ENCODE measurements at regions not wholly inside any gene's neighbourhood (a gene's known extent, or its start where the extent isn't known, plus 50 kb on each side); places are given as distances from the start of the nearest gene placed in this dataset.
"Not testable (repeated sequence)": the region's sequence is repeated elsewhere in the genome, so short reads cannot be mapped to it uniquely, and the experiment has no call there.

DNA sequence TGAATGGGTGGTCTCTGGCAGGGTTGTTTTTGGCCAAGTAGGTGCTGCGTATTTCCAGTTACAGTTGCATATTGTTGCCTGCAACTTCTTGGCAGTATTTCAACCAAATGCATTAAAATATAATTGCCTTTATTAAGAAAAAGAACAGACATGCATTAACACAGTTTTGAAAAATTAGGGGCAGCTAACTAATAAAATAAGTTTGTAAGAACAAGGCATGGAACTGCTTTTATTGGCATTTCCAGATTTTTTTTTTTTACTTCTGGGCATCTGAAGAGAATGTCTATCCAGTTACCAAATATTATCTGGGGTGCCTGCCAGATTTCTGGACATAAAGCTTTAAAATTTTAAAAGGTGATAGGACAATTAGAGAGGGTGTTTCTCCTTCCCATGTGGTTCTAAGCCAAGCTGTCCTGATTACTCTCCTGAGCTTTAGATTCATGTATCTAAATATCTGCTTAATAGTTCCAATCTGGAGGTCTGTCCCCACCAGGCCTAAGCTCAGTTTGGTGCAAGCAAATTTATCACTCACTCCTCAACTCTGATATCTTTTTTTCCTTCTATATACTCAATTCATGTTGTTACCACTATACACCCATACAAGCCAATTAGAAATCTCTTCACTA, 553.3 kb upstream of the USP24 start:
- Histone ChIP-seq H3K4me1 (ENCODE audit: insufficient read depth, low read length, poor library complexity, severe bottlenecking) (no peaks in the 10 kb centered on the region), H3K4me3 (ENCODE audit: low read depth, low read length, poor library complexity, severe bottlenecking) (no peak overlapping the region), H3K9me2 (ENCODE audit: insufficient read depth, low read length) (no peaks in the 10 kb centered on the region), H3K79me2 (ENCODE audit: insufficient read depth, low read depth, low read length) (no peaks in the 10 kb centered on the region), H3K9me3 (ENCODE audit: low read length) (no peaks in the 10 kb centered on the region), H3K4me2 (ENCODE audit: low read length) (no peak overlapping the region), H4K20me1 (ENCODE audit: insufficient read depth, low read length) (no peaks in the 10 kb centered on the region), H2AFZ (ENCODE audit: low read length) (no peak overlapping the region), H3K36me3 (ENCODE audit: insufficient read depth, low read length) (no peaks in the 10 kb centered on the region), H3K27ac (ENCODE audit: low read depth, low read length, poor library complexity, severe bottlenecking) (no peak overlapping the region)
- BruUV-seq (replicated peaks), result no TSS peak
- DNase-seq (ENCODE audit: low spot score), result no peak
- ChIA-PET CTCF (ENCODE audit: unreplicated experiment) (no interaction called here), POLR2A (interaction anchor here (0.7 kb wide), 1 partner anchor 1005 kb away, joined by 4 read pairs; no protein-coding TSS in a partner anchor)
- intact Hi-C loops (cut with micrococcal nuclease; ENCODE audit: unreplicated experiment), result no loop called here
- TF ChIP-seq, protein P1, sequence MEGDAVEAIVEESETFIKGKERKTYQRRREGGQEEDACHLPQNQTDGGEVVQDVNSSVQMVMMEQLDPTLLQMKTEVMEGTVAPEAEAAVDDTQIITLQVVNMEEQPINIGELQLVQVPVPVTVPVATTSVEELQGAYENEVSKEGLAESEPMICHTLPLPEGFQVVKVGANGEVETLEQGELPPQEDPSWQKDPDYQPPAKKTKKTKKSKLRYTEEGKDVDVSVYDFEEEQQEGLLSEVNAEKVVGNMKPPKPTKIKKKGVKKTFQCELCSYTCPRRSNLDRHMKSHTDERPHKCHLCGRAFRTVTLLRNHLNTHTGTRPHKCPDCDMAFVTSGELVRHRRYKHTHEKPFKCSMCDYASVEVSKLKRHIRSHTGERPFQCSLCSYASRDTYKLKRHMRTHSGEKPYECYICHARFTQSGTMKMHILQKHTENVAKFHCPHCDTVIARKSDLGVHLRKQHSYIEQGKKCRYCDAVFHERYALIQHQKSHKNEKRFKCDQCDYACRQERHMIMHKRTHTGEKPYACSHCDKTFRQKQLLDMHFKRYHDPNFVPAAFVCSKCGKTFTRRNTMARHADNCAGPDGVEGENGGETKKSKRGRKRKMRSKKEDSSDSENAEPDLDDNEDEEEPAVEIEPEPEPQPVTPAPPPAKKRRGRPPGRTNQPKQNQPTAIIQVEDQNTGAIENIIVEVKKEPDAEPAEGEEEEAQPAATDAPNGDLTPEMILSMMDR (conservative IDR thresholded peaks at IDR 0.05; ENCODE audit: low read length), result no peak
- TF ChIP-seq EZH2phosphoT487 (IDR thresholded peaks at IDR 0.05; ENCODE audit: borderline replicate concordance, low read depth, low read length), result no peak

DNA sequence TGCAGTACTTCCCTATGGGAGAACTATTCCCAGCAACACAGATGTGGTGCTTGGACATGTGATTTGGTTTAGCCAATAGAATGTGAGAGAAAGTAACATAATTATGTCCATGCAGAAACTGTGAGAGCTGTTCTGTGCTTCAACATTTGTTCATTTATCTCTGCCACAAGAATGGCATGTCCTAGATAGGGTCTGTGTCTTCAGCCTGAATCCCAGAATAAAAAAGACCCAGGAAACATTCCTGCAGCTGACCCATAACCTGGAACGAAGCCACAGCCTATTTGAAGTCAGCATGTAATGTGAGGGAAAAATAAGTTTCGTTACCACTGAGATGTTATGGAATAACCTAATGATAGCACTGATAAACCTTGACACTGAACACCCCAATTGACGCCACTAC, 552.0 kb upstream of the USP24 start:
- Histone ChIP-seq H4K20me1 (ENCODE audit: insufficient read depth, low read length) (no peaks in the 10 kb centered on the region), H3K9me2 (ENCODE audit: insufficient read depth, low read length) (no peaks in the 10 kb centered on the region), H3K9me3 (ENCODE audit: low read length) (no peaks in the 10 kb centered on the region), H2AFZ (ENCODE audit: low read length) (no peak overlapping the region), H3K36me3 (ENCODE audit: insufficient read depth, low read length) (no peaks in the 10 kb centered on the region), H3K4me3 (ENCODE audit: low read depth, low read length, poor library complexity, severe bottlenecking) (no peak overlapping the region), H3K27ac (ENCODE audit: low read depth, low read length, poor library complexity, severe bottlenecking) (no peak overlapping the region), H3K4me1 (ENCODE audit: insufficient read depth, low read length, poor library complexity, severe bottlenecking) (no peaks in the 10 kb centered on the region), H3K79me2 (ENCODE audit: insufficient read depth, low read depth, low read length) (no peaks in the 10 kb centered on the region), H3K4me2 (ENCODE audit: low read length) (no peak overlapping the region)
- intact Hi-C loops (cut with micrococcal nuclease; ENCODE audit: unreplicated experiment), result no loop called here
- POLR2A ChIA-PET, result no interaction called here
- CTCF ChIA-PET (ENCODE audit: unreplicated experiment), result no interaction called here
- BruUV-seq (replicated peaks), result no TSS peak
- DNase-seq (ENCODE audit: low spot score), result no peak
- no peak for TF ChIP-seq EZH2phosphoT487 (IDR thresholded peaks at IDR 0.05; ENCODE audit: borderline replicate concordance, low read depth, low read length)
- TF ChIP-seq, protein P1 (conservative IDR thresholded peaks at IDR 0.05; ENCODE audit: low read length), result no peak

DNA sequence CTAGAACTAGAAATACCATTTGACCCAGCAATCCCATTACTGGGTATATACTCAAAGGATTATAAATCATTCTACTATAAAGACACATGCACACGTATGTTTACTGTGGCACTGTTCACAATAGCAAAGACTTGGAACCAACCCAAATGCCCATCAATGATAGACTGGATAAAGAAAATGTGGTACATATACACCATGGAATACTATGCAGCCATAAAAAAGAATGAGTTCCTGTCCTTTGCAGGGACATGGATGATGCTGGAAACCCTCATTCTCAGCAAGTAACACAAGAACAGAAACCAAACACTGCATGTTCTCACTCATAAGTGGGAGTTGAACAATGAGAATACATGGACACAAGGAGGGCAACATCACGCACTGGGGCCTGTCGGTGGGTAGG, 550.3 kb upstream of the USP24 start:
- intact Hi-C loops (cut with micrococcal nuclease; ENCODE audit: unreplicated experiment), result not testable (repeated sequence)

More for the DNA sequence above, 550.3 kb upstream of the USP24 start:
- CTCF ChIA-PET (ENCODE audit: unreplicated experiment); H3K4me2 ChIP-seq (ENCODE audit: low read length); H3K27ac ChIP-seq (ENCODE audit: low read depth, low read length, poor library complexity, severe bottlenecking); H3K4me1 ChIP-seq (ENCODE audit: insufficient read depth, low read length, poor library complexity, severe bottlenecking); H3K36me3 ChIP-seq (ENCODE audit: insufficient read depth, low read length); H2AFZ ChIP-seq (ENCODE audit: low read length); H3K9me3 ChIP-seq (ENCODE audit: low read length); H3K9me2 ChIP-seq (ENCODE audit: insufficient read depth, low read length); H3K79me2 ChIP-seq (ENCODE audit: insufficient read depth, low read depth, low read length); POLR2A ChIA-PET; H3K4me3 ChIP-seq (ENCODE audit: low read depth, low read length, poor library complexity, severe bottlenecking); DNase-seq (ENCODE audit: low spot score); BruUV-seq (replicated peaks); H4K20me1 ChIP-seq (ENCODE audit: insufficient read depth, low read length): not testable (repeated sequence)
